Adipocyte (in vitro differentiated cells): ENCODE measurements at regions not wholly inside any gene's neighbourhood (a gene's known extent, or its start where the extent isn't known, plus 50 kb on each side); places are given as distances from the start of the nearest gene placed in this dataset.

Source experiments
- DNase-seq: peaks from one replicate; pipeline ENCODE4 v3.0.0-alpha.2; 2015; ENCODE audit warnings: low read depth
- H3K27me3 ChIP-seq: replicated peaks from 2 replicates; pipeline ENCODE4 v1.7.0; 2013; ENCODE audit warnings: mild to moderate bottlenecking, low read length, moderate library complexity; ENCODE audit not compliant: control insufficient read depth, insufficient read depth
- H3K36me3 ChIP-seq: 2 replicates; pipeline ENCODE4 v1.7.0; 2013; ENCODE audit warnings: low read length, mild to moderate bottlenecking, moderate library complexity; ENCODE audit not compliant: control insufficient read depth, insufficient read depth, severe bottlenecking
- H3K4me1 ChIP-seq: 2 replicates; pipeline ENCODE4 v1.7.0; 2013; ENCODE audit warnings: mild to moderate bottlenecking, low read length, moderate library complexity; ENCODE audit not compliant: control insufficient read depth, insufficient read depth
- H3K4me3 ChIP-seq: 2 replicates; pipeline ENCODE4 v1.7.0; 2013; ENCODE audit warnings: mild to moderate bottlenecking, low read length, moderate library complexity
- H3K9ac ChIP-seq: 2 replicates; pipeline ENCODE4 v1.7.0; 2013; ENCODE audit warnings: mild to moderate bottlenecking, low read length, moderate library complexity
- H3K9me3 ChIP-seq: 2 replicates; pipeline ENCODE4 v1.7.0; 2013; ENCODE audit warnings: mild to moderate bottlenecking, low read length, moderate library complexity; ENCODE audit not compliant: control insufficient read depth

- H3K27me3 ChIP-seq, result no peaks in the 10 kb centered on the region
- no peaks in the 10 kb centered on the region for H3K36me3 ChIP-seq
- no peak overlapping the region for H3K9ac ChIP-seq
- no peak for DNase-seq
- no peaks in the 10 kb centered on the region for H3K9me3 ChIP-seq
- no peak overlapping the region for H3K4me3 ChIP-seq
- H3K4me1 ChIP-seq, result no peaks in the 10 kb centered on the region
Observed at GRCh38 chr1:199138061-199138460, 499.2 kb downstream of the PTPRC start.

- no peaks in the 10 kb centered on the region for H3K4me1 ChIP-seq
- no peak for DNase-seq
- no peaks in the 10 kb centered on the region for H3K9me3 ChIP-seq
- no peaks in the 10 kb centered on the region for H3K36me3 ChIP-seq
- H3K4me3 ChIP-seq, result no peak overlapping the region
- no peak overlapping the region for H3K9ac ChIP-seq
- no peaks in the 10 kb centered on the region for H3K27me3 ChIP-seq
Observed at GRCh38 chr1:199149591-199149990, 510.8 kb downstream of the PTPRC start.

- Histone ChIP-seq H3K4me3 (no peak overlapping the region), H3K4me1 (no peaks in the 10 kb centered on the region), H3K36me3 (no peaks in the 10 kb centered on the region), H3K9me3 (no peaks in the 10 kb centered on the region), H3K9ac (no peak overlapping the region), H3K27me3 (no peaks in the 10 kb centered on the region)
- no peak for DNase-seq
Observed at GRCh38 chr1:199150756-199151155, 511.9 kb downstream of the PTPRC start.

GRCh38 chr1:199151634-199152425, 513.0 kb downstream of the PTPRC start:
- Histone ChIP-seq H3K9ac (no peak overlapping the region), H3K4me3 (no peak overlapping the region), H3K9me3 (no peaks in the 10 kb centered on the region), H3K4me1 (no peaks in the 10 kb centered on the region), H3K27me3 (no peaks in the 10 kb centered on the region), H3K36me3 (no peaks in the 10 kb centered on the region)
- no peak for DNase-seq

GRCh38 chr1:199152676-199153075, 513.8 kb downstream of the PTPRC start:
- Histone ChIP-seq H3K4me1 (no peaks in the 10 kb centered on the region), H3K27me3 (no peaks in the 10 kb centered on the region), H3K9ac (no peak overlapping the region), H3K9me3 (no peaks in the 10 kb centered on the region), H3K36me3 (no peaks in the 10 kb centered on the region), H3K4me3 (no peak overlapping the region)
- DNase-seq, result no peak

- Histone ChIP-seq H3K9me3 (no peaks in the 10 kb centered on the region), H3K4me3 (no peak overlapping the region), H3K27me3 (no peaks in the 10 kb centered on the region), H3K4me1 (no peaks in the 10 kb centered on the region), H3K9ac (no peak overlapping the region), H3K36me3 (no peaks in the 10 kb centered on the region)
- DNase-seq, result no peak
Observed at GRCh38 chr1:199155166-199156019, 516.6 kb downstream of the PTPRC start.

- no peak overlapping the region for H3K4me3 ChIP-seq
- H3K9me3 ChIP-seq, result no peaks in the 10 kb centered on the region
- H3K4me1 ChIP-seq, result no peaks in the 10 kb centered on the region
- H3K36me3 ChIP-seq, result no peaks in the 10 kb centered on the region
- no peak for DNase-seq
- no peaks in the 10 kb centered on the region for H3K27me3 ChIP-seq
- H3K9ac ChIP-seq, result no peak overlapping the region
Observed at GRCh38 chr1:199157494-199157893, 518.7 kb downstream of the PTPRC start.

- H3K4me1 ChIP-seq, result peaks cover 1% of the 10 kb centered on the region
- H3K4me3 ChIP-seq, result no peak overlapping the region
- no peak for DNase-seq
- H3K27me3 ChIP-seq, result no peaks in the 10 kb centered on the region
- no peaks in the 10 kb centered on the region for H3K36me3 ChIP-seq
- no peak overlapping the region for H3K9ac ChIP-seq
- no peaks in the 10 kb centered on the region for H3K9me3 ChIP-seq
Observed at GRCh38 chr1:199160521-199161318, 521.9 kb downstream of the PTPRC start.

- H3K4me3 ChIP-seq, result no peak overlapping the region
- H3K9ac ChIP-seq, result no peak overlapping the region
- no peaks in the 10 kb centered on the region for H3K9me3 ChIP-seq
- no peaks in the 10 kb centered on the region for H3K36me3 ChIP-seq
- peaks cover 3% of the 10 kb centered on the region for H3K4me1 ChIP-seq
- DNase-seq, result peak; percentile 34
- H3K27me3 ChIP-seq, result no peaks in the 10 kb centered on the region
Observed at GRCh38 chr1:199161319-199161680, 522.5 kb downstream of the PTPRC start.

GRCh38 chr1:199161766-199162303, 523.0 kb downstream of the PTPRC start:
- no peak overlapping the region for H3K9ac ChIP-seq
- H3K36me3 ChIP-seq, result no peaks in the 10 kb centered on the region
- H3K27me3 ChIP-seq, result no peaks in the 10 kb centered on the region
- no peak for DNase-seq
- H3K4me3 ChIP-seq, result no peak overlapping the region
- no peaks in the 10 kb centered on the region for H3K9me3 ChIP-seq
- peaks cover 3% of the 10 kb centered on the region for H3K4me1 ChIP-seq

GRCh38 chr1:199163267-199163666, 524.4 kb downstream of the PTPRC start:
- H3K9me3 ChIP-seq, result no peaks in the 10 kb centered on the region
- no peak overlapping the region for H3K4me3 ChIP-seq
- H3K4me1 ChIP-seq, result peaks cover 3% of the 10 kb centered on the region
- no peaks in the 10 kb centered on the region for H3K27me3 ChIP-seq
- H3K36me3 ChIP-seq, result no peaks in the 10 kb centered on the region
- no peak for DNase-seq
- H3K9ac ChIP-seq, result no peak overlapping the region
